ENCODE measurements at regions not wholly inside any gene's neighbourhood (a gene's known extent, or its start where the extent isn't known, plus 50 kb on each side); places are given as distances from the start of the nearest gene placed in this dataset.
A peak's percentile ranks its signal among the peaks of the same experiment; 100 is the strongest.

DNA sequence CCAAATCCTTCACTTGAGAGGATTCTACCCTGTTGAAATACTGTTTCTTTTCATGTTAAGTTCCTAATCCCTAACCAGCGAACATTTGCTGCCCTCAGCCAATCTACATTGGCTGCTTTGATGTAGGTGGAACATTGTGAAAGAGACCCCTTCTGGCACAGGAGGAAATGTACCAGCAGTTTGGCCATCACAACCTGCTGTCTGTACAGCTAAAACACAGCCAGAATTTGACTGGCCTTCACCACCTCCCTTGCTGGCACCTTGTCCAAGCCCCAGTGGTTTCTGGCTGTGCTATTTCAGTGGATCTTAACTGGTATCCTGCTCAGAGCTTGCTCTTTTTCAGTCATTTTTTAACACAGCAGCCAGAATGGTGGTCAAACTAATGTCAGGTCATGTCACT lies 202.1 kb upstream of the EPHA7 start:
- DNase-seq, result no peak

GRCh38 chr6:93604951-93605350 lies 185.6 kb upstream of the EPHA7 start:
- no peak for DNase-seq

DNA sequence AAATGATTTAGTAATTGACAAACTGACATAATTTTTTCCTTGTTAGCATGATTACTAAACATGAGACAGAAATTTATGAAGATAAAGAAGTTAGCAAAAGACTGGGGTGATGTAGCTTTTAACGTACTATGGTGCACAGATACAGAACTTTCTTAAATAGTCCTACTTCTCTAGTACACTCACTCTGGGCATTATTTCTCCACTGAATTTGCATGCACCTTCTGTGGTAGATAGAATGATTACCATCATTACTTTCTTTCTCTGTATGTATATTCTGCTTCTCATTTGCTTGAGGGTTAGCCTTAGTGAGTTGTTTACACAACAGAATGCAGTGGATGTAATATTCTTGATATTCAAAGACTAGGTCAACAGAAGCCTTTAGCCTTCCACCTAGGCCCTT lies 173.1 kb upstream of the EPHA7 start:
- DNase-seq, result no peak

DNA sequence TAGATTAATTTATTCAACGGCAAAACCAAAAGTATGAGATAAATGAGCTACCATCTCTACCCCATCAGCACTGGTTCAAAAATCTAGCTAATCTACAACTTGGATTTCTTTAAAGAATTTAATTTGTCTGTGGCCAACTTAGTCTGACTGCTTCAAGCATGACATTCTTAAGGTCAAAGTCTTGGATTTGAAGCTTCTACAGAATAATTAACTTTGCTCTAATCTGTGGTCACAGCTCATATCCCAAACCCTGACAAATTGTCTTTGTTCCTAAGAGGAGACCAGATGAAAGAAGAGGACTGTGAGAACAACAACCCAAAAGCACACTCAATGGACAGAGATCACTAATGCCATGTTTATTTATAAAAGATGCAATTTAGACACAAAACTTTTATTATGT lies 166.9 kb upstream of the EPHA7 start:
- no peak for DNase-seq

DNA sequence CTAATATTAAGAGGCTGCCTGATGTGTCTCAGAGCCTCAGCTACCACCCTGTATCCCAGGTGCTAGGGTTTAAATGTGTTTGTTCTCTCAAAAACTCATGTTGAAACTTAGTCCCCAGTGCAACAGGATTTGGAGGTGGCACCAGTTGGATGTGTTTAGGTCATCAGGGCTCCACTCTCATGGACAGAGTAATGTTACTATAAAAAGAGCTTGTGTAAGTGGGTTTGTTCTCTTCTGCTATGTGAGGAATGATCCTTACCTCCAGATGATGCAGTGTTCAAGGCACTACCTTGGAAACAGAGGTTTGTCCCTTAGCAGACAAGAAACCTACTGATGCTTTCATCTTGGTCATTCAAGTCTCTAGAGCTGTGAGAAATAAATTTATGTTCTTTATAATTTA lies 164.9 kb upstream of the EPHA7 start:
- no peak for DNase-seq

DNA sequence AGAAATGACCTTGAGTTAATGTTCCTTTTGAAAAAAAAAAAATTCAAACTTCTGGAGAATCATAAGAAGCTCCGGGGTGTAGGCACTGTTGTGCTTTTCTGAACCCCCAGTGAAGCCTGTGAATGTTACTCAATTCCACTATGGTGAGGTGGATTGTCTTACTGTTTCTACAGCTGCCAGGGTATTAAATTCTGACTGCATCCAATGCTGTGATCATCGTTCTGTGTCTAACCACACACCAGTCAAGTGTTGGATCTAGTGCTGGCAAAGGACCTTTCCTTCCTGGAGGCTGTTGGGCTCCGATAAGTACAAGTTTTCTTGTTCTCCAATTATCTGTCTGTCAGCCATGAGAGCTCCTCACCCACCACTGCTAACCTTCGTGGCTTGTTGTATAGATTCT lies 162.0 kb upstream of the EPHA7 start:
- peak; percentile 51 for DNase-seq

DNA sequence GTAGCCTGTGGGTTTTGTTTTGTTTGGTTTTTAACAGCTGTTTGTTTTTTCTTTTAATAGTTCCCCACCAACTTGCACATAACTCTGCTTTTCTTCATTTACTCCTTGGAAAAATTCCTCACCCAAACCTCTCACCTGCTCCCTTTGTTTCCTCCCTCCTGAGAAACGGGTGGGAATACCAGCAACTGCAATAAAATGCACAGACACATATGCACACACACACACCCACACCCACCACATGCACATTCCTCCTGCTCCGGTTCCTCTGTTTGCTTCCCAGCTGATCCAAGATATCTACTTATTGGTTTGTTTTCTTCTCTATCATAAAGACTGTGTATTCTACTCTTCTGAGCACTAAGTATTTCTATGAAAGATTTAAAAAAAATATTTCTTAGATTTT lies 161.1 kb upstream of the EPHA7 start:
- no peak for DNase-seq

DNA sequence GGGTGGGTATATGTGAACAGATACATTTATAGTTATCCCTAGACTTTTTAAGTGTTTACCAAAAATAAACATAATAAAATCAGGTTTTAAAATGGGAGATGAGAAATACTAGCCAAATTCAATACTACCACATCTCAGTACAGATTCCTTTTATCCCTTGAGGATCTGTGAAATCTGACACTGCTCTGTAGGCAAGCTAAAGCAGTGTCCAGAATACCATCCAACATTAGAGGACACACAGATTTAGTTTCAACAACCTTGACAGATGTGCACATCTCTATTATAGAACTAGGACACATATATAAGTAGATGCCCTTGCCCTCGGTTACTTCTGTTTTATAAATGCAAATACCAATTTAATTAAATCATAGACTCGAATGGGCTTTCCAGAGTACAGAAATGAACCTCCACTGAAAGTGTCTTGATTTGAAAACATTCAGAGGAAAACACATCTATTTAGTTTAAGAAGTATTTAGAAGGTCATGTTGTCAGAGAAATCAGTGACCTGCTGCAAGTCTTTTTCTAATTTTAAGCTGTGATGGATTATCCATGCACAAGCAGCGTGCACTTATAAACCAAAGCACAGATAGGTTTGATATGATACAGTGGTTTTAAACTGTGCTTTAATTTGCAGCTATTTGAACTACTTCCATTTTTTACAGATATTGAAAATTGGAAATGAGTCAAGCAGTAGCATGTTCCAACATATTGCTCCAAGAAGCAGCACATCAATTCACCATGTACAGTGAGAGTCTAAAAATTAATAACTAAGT lies 156.3 kb upstream of the EPHA7 start:
- no peak for DNase-seq

DNA sequence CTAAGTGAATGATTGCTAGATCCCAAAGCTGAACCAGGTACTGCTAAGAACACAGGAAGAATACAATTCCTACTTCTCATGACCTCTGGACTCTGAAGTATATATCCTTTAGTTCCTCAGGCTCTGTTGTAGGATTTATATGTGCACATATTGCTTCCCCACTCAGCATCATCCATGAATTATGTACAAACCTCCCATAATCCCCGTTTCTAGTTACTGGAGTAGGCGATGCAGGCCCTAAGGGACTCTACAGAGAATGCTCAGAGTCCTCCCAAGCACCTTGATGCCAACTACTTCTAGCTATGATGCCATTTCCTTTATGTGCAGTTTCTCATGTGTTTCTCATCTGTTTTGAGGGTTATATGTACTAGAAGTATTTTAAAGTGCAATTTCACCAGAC lies 154.9 kb upstream of the EPHA7 start:
- DNase-seq, result no peak

DNA sequence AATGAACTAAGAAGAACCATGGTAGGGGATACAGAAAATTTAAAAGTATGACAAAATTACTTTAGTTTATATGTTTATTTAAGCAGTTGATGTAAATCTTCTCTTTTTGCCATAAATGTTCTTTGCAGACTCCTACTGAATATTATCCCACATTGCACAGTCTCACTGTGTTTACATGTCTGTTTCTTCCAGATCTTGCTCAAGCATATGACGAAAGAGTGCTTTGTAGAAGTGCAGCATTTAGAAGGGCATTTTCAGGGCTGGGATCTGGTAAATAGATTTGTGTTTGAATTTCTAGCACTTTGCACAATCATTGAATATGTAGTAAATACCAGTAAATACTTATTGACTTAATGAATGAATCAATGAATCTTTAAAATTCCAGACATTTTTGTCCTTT lies 152.0 kb upstream of the EPHA7 start:
- no peak for DNase-seq

DNA sequence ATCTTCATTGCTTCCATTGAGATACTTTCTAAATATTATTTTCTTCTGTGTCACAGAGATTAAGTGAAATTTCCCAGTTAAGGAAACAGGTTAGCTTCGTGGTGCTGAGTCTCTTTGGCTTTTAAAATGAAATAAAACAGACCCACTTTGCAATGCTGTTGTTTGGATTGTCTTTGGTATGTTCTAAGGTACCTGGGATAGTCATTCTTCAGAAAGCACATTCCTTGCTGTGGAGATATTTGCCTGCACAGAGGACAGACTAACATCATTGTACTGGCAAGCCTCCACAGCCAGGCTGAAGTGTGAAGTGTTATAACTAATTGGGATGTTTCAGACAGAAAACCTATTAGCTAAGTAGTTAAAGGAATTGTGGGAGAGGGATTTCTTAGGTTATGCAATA lies 148.8 kb upstream of the EPHA7 start:
- no peak for DNase-seq

DNA sequence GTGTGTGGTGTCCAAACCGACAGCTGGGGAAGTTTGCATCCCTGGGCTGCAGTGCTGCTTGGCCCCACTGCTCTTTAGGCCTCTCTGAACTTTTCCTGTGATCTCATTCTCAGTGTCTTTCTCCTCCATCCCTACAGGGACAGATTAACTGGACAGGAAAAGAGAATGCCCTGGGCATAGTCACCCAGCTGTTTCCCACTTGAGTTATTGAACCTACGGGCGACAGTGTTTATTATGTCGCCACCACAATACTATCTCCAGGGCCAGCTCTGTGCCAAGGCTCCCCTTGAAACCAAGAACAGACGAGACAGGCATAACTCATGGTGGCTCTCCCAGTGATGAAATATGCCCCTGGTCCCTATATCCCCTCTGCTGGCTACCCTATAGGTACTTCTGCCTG lies 147.8 kb upstream of the EPHA7 start:
- no peak for DNase-seq

DNA sequence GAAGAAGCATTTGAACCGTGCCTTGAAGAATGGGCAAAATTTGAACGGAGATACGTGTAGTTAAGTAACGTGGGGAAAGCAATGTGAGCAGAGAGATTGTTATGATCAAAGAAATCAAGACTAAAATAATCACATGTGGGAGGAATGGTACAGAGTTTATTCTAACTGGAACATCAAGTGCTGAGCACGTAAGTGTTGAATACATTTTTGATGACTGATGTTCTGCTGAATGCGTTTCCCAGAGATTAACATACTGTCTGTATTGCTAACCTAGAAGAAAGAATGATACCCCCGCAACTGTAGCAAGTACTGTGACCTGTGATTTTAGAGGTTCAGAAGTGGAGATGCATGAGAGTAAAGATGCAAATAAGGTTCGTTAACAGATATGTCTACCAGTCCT lies 146.9 kb upstream of the EPHA7 start:
- no peak for DNase-seq

GRCh38 chr6:93562582-93562981 lies 143.2 kb upstream of the EPHA7 start:
- DNase-seq, result no peak

- no peak for DNase-seq
Measured at GRCh38 chr6:93555292-93555691, 135.9 kb upstream of the EPHA7 start.

DNA sequence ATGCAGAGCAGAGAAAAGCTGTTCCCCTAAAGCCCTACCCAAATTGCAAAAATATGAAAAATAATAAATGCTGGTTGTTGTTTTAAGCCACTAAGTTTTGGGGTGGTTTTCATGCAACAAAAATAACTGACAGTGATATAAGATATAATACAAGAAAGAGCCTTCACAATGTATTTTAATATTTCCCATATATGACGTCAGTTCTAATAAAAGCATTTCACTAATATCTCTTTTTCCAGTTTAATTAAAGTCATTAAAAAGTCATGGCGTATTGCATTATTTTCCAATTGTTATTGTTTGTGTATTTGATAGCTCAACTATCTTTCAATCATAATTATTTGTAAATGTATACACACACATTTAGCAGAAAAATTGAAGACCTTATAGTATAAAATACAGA lies 134.7 kb upstream of the EPHA7 start:
- no peak for DNase-seq

DNA sequence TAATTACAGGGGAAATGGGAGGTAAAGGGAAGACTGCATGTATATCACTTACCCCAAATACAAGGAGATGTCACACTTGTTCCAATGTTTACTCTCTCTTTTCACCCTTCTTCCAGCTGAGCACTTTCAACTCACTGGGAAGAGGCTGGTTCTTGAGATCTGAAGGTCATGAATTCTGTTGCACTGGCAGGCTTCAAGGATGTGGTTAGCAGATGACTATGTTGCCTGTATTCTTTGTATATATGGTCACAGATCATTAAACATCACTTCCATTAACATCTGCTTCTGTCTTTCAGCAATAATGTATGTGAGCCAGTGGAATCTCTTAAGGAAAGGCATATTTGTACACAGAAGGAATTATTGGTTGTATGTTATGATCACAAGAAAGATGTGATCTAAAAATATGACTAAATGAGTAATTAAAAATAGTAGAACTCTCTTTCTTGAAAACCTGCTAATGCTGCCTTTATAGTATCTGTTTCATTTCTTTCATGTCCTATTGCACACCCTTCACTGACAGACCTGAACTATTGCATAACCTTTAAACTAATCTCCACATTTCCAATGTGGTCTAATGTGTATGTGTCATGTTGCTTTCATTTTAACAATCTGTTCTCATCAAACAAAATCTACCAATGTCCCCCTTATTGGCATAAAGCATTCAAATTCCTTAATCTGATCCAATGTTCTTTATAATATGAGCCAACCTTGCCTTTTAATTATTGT lies 131.4 kb upstream of the EPHA7 start:
- DNase-seq, result peak; percentile 36

GRCh38 chr6:93549868-93550267 lies 130.5 kb upstream of the EPHA7 start:
- DNase-seq, result no peak

GRCh38 chr6:93524671-93525451 lies 105.5 kb upstream of the EPHA7 start:
- DNase-seq, result no peak

DNA sequence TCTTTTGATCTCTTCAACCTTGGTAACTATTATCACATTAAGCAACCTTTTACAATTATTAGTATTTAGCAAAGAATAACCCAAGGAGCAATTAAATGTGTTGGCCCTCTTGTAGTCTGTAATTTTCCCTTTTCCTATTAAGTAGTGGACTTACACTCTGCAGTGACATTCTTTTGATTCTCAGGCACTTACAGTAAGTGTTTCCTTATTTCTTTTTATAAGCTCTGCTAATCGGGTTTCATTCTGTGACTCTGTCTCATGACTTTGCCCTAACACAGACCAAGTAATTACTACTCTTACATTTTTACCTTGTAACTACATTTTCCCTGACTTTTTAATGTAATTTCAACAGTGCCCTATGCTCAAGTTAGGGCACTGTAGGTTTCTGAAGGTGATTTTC lies 104.0 kb upstream of the EPHA7 start:
- DNase-seq, result no peak

- DNase-seq, result no peak
Measured at GRCh38 chr6:93516441-93516840, 97.1 kb upstream of the EPHA7 start.

DNA sequence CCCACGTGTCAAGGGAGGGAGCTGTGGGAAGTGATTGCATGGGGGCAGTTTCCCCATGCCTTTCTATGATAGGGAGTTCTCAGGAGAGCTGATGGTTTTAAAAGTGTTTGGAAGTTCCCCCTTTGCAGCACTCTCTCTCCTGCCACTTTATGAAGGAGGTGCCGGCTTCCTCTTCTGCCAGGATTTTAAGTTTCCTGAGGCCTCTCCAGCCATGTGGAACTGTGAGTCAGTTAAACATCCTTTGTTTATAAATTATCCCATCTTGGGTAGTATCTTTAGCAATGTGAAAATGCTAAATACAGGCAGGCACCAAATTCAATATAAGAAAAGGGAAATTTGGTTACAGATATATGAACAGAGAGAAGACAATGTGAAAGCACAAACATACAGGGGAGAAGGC lies 96.4 kb upstream of the EPHA7 start:
- no peak for DNase-seq

- no peak for DNase-seq
Measured at GRCh38 chr6:93498713-93499112, 79.4 kb upstream of the EPHA7 start.

DNA sequence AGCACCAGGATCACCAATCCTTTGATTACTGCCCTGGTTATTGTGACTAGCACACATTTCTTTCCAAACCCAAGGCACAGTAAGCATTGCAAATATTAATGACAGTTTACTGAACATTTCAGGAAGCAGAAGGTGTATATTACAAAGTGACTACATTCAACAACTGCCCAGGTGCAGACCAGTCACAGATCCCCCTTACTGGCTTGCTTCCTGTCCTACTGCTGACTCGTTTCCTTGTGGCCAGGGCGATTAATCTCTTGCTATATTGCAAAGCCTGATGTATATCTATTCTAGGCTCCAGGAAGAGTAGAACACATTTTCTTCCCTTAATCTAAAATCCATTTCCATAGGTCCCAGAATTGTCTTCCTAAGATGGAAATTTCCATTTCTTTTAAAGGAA lies 77.2 kb upstream of the EPHA7 start:
- DNase-seq, result no peak
